HCT116 (cell line): ENCODE measurements at regions not wholly inside any gene's neighbourhood (a gene's known extent, or its start where the extent isn't known, plus 50 kb on each side); places are given as distances from the start of the nearest gene placed in this dataset.

Experiments
- CBX3 ChIP-seq: IDR thresholded peaks from 2 replicates; pipeline ENCODE4 v1.6.1; 2012; ENCODE audit warnings: low read depth
- CEBPB ChIP-seq: IDR thresholded peaks from 2 replicates; pipeline ENCODE4 v1.6.1; 2012; ENCODE audit warnings: low read depth
- CTCF ChIP-seq, 3 experiments: fragments of 200-600 bp in 1 of 3; sonication (generic) in 1 of 3; IDR thresholded peaks in 2 of 3; conservative IDR thresholded peaks in 1 of 3; 2 replicates each; pipeline ENCODE4 v1.5.1; 2012 to 2017; ENCODE audit warnings: low read depth in 2 of 3, low read length in 2 of 3, antibody characterized with exemption in 1 of 3, borderline replicate concordance in 1 of 3, control low read depth in 1 of 3, mild to moderate bottlenecking in 1 of 3, mixed read lengths in 1 of 3, mixed run types in 1 of 3, moderate library complexity in 1 of 3; ENCODE audit not compliant: insufficient read depth in 1 of 3
- EZH2 ChIP-seq: fragments of 200-600 bp; sonication (generic); IDR thresholded peaks from 2 replicates; pipeline ENCODE4 v1.6.1; 2017; ENCODE audit warnings: antibody characterized with exemption, mixed run types
- JUND ChIP-seq: IDR thresholded peaks from 2 replicates; pipeline ENCODE4 v1.6.1; 2012
- POLR2A ChIP-seq: IDR thresholded peaks from 2 replicates; pipeline ENCODE4 v1.7.0; 2011; ENCODE audit warnings: borderline replicate concordance; ENCODE audit not compliant: insufficient read depth, insufficient read length; ENCODE audit errors: extremely low read depth
- POLR2AphosphoS5 ChIP-seq: IDR thresholded peaks from 2 replicates; pipeline ENCODE4 v1.6.1; 2011; ENCODE audit warnings: mild to moderate bottlenecking, low read depth, low read length, moderate library complexity
- SP1 ChIP-seq: IDR thresholded peaks from 2 replicates; pipeline ENCODE4 v1.6.1; 2012; ENCODE audit warnings: low read depth
- ZNF274 ChIP-seq: fragments of 200-500 bp; sonication (Bioruptor generic); IDR thresholded peaks from 2 replicates; pipeline ENCODE4 v1.6.1; 2014; ENCODE audit warnings: mild to moderate bottlenecking, low read depth, low read length, inconsistent platforms

GRCh38 chr21:24470852-24471251 is 1136.4 kb downstream of the MRPL39 start:
- TF ChIP-seq EZH2 = no peak
- no peak for TF ChIP-seq CTCF (IDR thresholded peaks at IDR 0.05 in 2 of 3, conservative IDR thresholded peaks at IDR 0.05 in 1 of 3; ENCODE audit: borderline replicate concordance in 1 of 3, insufficient read depth in 1 of 3, low read depth in 2 of 3, low read length in 2 of 3)
- TF ChIP-seq POLR2A = no peak
- no peak for TF ChIP-seq SP1
- TF ChIP-seq CEBPB = no peak
- TF ChIP-seq JUND = no peak
- TF ChIP-seq POLR2AphosphoS5 = no peak
- TF ChIP-seq CBX3 = no peak
- no peak for TF ChIP-seq ZNF274
